Middle frontal gyrus (tissue), 1 donor: ENCODE measurements at regions not wholly inside any gene's neighbourhood (a gene's known extent, or its start where the extent isn't known, plus 50 kb on each side); places are given as distances from the start of the nearest gene placed in this dataset.
"Not testable (repeated sequence)": the region's sequence is repeated elsewhere in the genome, so short reads cannot be mapped to it uniquely, and the experiment has no call there.

Experiments used
- DNase-seq: peaks from one replicate; pipeline ENCODE4 v3.0.0-alpha.2; 2015; ENCODE audit warnings: low spot score; ENCODE audit errors: extremely low spot score

GRCh38 chr16:62363501-62363900 is 327.3 kb upstream of the CDH8 start:
- DNase-seq: no peak

DNA sequence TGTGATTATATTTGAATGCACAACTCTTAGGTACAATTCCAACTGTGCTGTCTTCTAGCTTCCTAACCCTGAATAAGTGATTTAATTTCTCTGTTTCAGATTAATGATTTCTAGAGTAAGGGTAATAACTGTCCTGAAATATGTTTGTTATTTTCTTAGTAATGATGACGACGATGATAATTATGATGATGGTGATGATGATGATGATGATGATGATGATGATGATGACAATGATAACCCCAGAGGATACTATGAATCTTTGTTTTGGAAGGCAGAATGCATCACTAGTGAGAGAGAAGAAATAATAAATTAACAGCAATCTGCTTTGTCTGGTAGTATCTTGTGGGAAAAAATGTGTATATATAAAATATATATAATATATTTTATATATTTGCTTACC is 317.1 kb upstream of the CDH8 start:
- no peak for DNase-seq

DNA sequence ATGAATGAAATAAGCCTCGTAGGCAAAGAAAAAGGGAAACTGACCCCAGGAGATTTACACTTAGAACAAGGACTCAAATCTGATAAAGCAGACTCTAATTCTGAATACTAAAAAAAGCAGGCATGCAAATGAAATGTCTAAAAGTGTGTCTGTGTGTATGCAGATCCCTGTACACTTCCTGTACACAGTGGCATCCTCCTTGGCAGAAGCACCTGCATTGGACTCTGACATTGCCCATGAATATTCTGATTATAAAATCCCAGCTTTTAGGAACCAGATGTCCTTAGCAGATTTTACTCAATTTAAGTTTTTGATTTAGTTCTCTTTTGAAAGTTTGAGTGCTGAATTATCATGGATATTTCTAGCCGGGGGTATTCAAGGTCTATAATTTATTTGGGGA is 306.0 kb upstream of the CDH8 start:
- no peak for DNase-seq

DNA sequence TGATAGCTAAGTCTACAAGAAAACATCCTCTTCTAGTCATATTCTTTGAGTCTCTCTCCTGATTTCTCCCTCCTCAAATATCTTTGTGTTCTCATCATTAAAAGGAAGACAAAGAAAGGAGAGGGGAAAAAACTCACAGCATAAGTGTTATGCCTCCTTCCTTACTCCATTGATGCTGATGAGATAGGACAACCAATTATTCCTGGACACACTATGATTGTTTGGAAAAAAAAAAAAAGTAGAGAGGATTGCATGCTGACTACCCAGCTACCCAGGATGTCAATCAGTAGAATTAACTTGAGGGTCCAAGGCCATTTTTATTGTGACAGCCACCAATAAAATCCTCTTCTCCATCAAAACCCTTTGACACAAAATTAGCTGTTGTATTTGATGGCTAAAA is 299.1 kb upstream of the CDH8 start:
- no peak for DNase-seq

DNA sequence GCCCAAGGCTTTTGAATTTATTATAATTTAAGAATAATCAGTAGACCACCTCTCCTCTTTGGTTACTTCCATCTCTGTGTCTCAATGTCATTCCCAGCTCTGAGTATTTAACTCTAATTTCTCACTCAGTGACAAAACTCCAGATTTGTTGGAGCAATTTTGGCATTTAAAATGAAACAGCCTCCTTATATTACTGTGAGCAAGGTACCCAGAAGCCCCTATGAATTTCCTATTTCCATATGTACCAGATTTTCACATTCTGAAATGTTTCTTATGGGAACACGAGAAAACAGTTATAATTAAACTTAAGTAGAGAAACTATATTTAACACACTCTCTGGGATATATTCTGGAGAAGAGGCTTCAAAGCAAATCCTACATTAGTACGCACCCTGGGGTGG is 285.4 kb upstream of the CDH8 start:
- no peak for DNase-seq

GRCh38 chr16:62298600-62298999 is 262.4 kb upstream of the CDH8 start:
- DNase-seq: no peak

DNA sequence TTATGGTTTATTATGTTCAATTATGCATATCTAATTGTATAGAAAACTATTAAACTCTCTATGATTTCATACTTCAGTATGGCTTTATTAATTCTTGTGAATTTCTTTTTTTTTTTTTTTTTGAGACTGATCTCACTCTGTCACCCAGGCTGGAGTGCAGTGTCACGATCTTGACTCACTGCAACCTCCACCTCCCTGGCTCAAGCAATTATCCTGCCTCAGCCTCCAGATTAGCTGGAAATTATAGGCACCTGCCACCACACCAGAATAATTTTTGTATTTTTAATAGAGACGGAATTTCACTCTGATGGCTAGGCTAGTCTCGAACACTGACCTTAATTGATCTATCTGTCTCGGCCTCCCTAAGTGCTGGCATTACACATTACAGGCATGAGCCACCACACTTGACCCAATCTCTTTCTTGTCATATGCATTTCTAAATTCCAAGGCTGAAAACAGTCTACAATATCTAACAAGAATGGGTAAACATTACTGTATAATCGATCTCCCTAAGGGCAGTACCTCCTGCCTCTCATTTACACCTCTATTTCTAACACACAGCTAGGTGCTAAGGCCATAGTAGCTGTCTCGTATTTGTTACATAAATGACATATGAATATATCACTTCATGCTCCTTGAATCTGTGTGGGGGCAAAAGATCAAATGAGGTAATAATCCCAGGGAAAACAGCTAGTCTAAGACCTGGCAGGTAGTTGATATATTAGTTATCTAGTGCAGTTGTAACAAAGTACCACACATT is 258.2 kb upstream of the CDH8 start:
- no peak for DNase-seq

GRCh38 chr16:62288990-62289629 is 252.9 kb upstream of the CDH8 start:
- DNase-seq: no peak

DNA sequence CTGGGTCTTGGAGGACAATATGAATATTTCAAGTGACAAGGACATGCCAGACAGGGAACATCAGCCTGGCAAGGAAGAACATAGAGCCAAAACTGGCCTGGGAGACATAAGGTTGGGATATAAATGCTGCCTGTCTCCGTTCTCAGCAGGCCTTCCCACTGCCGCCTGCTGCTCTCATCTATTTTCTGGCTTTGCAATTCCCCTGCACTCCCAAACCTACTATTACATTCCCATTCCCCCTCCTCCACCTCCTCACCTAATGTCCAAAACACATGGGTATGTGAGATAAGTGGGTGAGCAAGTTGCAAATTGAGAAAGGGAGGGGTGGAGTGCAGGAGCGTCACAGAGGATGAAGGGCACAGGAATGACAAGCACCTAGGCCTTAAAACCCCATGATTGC is 244.3 kb upstream of the CDH8 start:
- no peak for DNase-seq

DNA sequence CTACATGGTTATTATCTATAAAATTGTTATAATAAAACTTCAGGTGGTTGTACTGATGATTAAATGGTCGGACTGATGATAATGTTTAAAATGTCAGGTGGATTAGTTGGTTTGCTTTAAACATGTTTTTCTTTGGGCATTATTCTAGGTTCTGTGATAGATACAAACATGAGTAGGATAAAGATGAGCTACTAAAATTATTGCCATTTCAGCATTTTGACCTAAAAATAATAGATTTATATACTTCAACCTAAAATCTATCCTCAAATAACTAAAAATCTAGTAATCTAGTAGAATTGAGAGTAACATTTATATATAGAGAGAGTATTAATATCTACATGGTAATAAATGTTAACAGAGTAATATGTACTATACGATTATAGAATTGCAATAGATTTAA is 241.7 kb upstream of the CDH8 start:
- DNase-seq: no peak

DNA sequence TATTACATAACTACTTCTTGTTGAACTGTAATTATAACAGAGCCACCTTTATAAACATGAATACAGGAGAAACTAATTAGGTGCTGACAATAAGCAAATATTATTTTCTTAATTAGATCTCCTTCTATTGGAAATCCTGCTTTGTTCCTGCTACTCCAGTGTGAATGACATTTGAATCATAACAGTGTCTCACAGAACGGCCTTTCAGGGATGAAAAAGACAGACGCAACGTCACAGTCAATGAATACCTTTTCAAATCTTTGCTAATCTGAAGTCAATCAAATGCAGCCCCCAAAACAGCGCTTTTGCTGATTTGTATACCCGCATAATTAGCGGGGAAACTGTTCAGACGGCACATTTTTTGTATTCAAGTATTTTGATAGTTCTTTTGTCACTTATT is 240.4 kb upstream of the CDH8 start:
- no peak for DNase-seq

DNA sequence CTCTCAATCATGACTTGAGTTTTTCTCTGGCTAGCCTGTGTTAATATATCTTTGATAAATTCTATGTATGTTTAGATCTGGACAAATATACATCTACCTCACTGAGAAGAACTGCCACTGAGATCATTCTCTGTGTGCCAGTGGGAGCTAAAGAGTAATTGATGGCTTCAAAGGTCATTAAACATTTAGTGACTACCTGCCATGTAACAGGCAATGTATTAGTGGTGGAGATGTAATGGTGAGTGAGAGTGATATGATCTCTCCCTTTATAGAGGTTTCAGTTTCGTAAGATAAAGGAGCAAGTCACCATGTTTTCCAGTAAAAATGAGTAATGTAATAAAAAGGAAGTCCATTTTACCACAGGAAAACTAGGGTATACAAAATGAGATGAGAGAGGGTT is 235.8 kb upstream of the CDH8 start:
- no peak for DNase-seq

DNA sequence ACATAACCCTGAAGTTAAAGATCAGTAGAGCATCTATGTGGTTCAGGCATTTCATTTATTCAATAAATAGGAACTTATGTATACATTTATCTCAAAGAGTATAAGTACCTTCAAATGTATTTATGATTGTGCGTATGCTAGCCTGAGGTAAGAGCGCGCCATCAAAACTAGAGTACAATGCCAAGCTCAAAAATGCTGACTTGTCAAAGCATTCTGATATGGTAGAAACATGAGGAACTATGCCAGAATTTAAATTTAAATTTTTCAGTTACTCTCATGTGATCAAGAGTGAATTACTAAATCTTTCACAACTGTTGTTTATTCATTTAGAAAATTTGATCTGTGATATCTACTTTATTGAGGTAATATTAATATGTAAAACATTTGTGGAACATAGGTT is 225.5 kb upstream of the CDH8 start:
- no peak for DNase-seq

GRCh38 chr16:62258931-62259435 is 222.7 kb upstream of the CDH8 start:
- not testable (repeated sequence) for DNase-seq

DNA sequence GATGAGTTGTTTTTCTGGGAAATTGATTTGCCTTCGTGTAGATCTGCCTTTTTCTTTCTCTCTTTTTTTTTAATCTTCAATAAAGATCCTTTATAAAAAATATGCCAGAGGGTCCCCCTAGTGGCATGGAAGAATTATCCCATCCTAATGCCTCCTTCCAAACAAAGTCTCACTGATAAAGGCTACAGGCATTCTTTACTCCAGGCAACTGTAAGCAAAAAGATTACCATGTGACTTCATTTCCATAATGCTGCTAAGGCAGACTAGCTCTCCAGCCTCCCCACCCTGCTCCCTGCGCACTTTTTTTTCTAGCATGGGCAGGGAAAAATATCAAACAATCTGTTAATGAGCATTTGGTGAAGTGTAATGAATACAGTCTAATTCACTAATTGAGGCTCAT is 220.2 kb upstream of the CDH8 start:
- DNase-seq: no peak

GRCh38 chr16:62254847-62255246 is 218.6 kb upstream of the CDH8 start:
- no peak for DNase-seq

GRCh38 chr16:62254372-62254771 is 218.1 kb upstream of the CDH8 start:
- no peak for DNase-seq

- no peak for DNase-seq
These were observed 217.7 kb upstream of the CDH8 start for GRCh38 chr16:62253966-62254365.

- DNase-seq: no peak
These were observed 212.8 kb upstream of the CDH8 start for GRCh38 chr16:62249069-62249468.

DNA sequence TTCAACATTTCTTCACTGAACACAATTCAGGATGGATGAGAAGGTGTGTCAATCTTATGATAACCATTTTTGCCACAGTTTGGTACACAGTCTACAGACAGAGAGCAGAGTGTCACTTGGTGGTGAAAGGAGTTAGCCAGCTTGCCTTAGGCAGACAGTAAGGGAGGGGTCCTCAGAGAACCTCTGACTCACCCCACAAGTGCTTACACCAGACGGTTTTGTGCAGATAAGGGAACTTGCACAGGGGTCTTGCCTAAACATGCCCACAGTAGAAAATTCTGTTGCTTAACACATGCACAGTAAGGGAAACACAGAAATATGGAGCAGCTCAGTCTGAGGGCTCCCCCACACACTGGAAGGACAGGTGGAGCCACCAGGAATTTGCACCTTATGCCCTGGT is 204.5 kb upstream of the CDH8 start:
- no peak for DNase-seq

- no peak for DNase-seq
These were observed 189.4 kb upstream of the CDH8 start for GRCh38 chr16:62225675-62226074.

GRCh38 chr16:62224646-62225209 is 188.5 kb upstream of the CDH8 start:
- DNase-seq: no peak

DNA sequence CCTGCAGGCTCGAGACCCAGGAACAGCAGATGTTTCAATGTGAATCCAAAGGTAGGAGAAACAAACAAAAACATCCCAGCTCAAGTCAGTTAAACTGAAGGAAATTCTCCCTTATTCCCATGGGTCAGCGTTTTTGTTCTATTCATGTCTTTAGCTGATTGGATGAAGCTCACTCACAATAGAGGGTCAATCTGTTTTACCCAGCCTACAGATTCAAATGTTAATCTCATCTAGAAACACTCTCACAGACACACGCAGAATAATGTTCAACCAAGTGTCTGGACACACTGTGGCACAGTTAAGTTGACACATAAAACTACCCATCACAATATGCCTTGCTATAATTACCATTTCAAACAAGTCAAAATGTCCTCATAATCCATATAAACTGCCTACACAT is 180.6 kb upstream of the CDH8 start:
- DNase-seq: no peak
